ENCODE measurements at regions not wholly inside any gene's neighbourhood (a gene's known extent, or its start where the extent isn't known, plus 50 kb on each side); places are given as distances from the start of the nearest gene placed in this dataset.

- DNase-seq, result no peak
Measured at GRCh38 chr12:126644236-126645020, 1579.2 kb downstream of the AACS start.

- DNase-seq, result no peak
Measured at GRCh38 chr12:126648074-126648473, 1582.8 kb downstream of the AACS start.

- DNase-seq, result no peak
Measured at GRCh38 chr12:126651133-126651532, 1585.9 kb downstream of the AACS start.

DNA sequence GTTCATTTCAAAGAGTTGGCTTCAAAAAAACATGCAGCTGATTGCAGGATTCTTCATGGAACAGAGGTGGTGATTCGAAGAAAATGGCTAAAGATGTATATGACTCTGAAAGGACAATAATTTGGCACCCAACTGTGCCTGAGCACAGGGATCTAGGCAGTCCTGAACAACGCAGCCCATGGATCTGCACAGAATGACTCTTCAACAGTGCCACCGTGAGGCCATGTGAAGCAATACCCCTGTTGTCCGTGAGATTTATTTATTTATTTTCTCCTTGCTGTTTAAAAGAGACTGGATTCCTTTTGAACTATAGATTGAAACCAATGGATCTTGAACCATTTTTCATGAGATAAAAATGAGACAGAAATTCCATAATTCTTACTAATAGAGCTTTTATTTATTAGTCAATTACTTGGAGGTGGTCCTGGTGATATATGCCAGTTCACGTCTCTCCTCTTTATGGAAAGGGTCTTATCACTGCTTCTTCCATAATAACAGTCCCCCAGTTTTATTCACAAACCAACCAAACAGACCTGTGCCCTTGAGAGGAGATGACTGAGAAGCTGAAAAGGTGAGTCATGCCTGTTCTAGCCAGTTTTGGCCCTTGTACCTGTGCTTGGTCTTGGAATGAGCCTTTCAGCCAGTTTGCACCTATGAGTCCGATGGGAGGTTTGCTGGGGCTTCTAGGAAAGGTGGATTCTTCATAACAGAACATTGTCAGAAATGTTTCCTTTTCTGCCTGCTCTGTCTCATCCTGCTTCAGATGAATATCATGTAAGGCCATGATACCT, 1598.3 kb downstream of the AACS start:
- peak; percentile 4 to 37 for DNase-seq

GRCh38 chr12:126667339-126667738, 1599.6 kb upstream of the TMEM132C start:
- no peak for DNase-seq

DNA sequence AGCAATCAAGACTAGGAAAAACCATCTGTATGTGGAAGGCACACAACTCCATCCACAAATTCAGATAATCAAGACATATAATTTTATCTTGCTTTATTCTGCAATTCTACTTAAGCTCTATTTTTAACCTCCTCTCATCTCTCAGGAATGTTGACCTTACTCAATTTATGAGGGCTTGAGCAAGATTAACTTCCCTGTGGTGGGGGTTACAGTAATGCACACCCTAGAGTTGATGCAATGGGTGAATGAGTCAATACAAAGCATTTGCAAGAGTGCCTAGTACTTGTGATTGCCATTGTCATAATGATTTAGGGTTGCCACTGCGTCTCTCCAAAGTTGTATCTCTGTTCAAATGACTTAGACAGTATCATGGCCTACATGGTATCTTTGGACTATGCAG, 1598.4 kb upstream of the TMEM132C start:
- DNase-seq, result no peak

DNA sequence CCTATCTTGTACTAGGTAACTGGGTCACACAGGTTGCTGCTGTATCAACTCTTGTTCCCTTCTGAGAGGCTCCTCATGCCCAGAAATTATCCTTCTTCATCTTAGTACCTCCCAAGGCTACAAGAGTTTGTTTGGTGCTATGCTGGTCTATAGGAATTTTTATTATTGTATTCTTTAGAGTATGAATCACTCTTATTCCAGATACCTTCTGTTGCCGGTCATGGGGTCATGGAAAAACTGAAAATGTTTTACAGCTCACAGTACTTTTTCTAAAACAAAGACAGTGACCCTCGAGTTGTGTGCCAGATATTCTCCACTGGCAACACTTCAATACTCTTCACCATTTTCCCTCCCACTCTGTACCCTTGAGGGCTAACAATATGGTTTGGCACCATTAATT, 1598.0 kb upstream of the TMEM132C start:
- DNase-seq, result no peak

- DNase-seq, result no peak
Measured at GRCh38 chr12:126676434-126676833, 1590.5 kb upstream of the TMEM132C start.

GRCh38 chr12:126681676-126682075, 1585.3 kb upstream of the TMEM132C start:
- no peak for DNase-seq

DNA sequence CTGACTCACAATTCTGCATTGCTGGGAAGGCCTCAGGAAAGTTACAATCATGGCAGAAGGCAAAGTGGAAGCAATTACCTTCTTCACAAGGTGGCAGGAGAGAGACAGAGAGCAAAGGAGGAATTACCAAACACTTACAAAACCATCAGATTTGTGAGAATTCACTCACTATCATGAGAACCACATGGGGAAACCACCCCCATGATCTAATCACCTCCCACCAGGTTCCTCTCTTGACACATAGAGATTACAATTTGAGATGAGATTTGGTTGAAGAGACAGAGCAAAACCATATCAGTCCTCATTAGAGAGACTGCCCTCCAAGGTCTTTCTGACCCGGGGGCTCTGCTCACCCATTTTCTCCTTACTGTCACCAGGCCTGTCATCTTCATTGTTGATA, 1582.3 kb upstream of the TMEM132C start:
- DNase-seq, result no peak

DNA sequence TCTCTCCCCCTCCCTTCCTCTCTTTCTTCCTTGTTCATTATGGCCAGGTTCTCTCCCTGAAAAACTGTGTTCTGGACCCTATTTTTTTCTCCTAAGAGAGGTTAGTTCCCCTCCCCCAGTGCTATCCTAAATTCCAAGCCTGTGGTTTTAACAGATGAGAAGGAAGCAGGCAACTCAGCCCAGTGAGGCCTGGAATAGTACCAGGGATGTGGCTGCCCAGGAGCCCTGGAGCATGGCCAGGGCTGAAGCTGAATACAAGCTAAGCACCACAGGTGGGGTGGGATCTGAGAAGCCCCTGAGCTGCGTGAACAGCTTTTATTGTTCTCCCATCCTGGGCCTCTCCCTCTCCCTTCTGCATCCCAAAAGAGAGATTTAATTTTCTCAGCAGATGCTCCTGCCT, 1581.3 kb upstream of the TMEM132C start:
- DNase-seq, result no peak

- DNase-seq, result no peak
Measured at GRCh38 chr12:126688556-126688955, 1578.4 kb upstream of the TMEM132C start.

DNA sequence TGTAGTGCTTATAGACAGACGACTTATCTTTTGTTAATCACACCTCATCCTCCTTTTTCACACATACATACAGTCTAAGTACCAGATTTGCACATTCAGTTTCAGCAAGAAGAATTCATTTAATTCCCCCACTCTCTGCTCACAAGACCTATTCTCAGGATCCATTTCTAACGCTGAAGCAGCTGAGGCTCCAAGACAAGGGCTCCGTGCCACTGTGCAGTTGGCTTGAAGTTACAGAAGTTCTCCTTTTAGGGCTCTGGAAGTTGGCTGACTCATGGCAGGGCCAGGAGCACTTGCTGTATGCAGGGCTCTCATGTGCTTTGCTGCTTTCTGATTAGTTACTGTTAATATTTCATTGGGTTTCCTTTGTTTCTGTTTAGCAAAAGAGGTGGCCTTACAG, 1566.9 kb upstream of the TMEM132C start:
- no peak for DNase-seq

- DNase-seq, result no peak
Measured at GRCh38 chr12:126704609-126705008, 1562.4 kb upstream of the TMEM132C start.

GRCh38 chr12:126706300-126706699, 1560.7 kb upstream of the TMEM132C start:
- no peak for DNase-seq

DNA sequence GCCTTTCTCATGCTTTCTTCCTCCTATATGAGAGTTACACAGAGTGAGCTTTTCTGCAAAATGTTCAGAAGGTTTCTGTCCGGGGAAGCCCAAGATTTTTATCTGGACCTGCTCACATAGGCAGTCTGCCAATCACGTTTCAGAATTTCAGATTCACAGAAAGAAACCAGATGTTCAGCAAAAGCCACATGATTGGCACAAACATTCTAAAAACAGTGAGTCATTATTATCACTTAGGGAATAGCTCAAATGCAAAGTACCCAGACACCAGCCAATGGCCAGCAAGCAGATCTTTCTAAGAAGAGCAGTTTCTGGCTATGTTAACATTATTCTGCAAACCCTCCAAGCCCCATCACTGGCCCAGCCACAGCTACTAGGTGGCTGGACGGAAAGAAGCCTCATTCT, 1558.5 kb upstream of the TMEM132C start:
- DNase-seq, result no peak

DNA sequence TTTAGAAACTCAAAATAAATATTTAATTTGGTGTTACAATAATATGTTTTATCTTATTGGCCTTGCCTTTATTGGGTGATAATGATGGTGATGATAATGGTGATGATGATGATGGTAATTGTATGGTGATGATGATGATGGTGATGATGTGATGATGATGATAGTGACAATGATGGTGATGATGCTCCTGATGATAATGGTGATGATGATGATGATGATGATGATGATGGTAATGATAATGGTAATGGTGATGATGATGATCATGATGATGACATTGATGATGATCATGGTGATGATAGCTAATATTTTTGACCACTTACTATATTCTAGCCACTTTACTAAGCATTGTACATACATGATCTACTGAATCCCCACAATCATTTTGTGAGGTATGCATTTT, 1548.6 kb upstream of the TMEM132C start:
- no peak for DNase-seq

DNA sequence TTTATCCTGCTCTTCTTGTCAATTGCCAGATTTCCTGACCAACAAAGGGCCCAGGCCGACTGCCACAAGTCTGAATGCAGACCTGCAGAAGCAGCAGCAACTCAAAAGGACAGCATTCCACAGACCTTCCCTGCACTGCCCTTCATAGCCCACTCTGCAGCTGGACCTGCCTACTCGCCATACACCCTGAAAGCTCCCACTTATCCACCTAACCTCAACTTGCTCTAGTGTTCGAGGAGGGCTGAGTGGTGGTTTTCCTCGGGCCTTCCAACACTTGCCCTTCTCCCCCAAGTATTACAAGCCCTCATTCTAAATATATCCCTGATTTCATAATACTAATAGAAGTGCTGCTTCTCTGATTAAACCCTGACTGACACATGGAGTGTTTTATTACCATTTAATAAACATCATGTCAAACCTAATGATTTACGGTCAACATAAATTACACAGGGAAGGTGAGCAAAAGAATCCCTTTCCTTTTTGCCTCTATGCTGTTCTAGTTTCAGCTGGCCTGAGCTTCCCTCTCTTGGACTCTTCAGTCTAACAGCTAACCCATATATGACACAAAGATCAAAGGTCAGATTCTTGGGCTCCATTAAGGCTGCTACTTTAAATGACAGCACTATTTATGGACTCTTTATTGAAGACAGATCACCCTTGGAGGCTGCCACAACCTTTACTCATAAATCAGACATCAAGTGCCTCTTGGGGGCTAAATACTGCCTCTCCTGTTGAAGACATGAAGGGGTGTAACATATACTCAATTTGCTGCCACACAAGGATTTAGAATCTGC, 1546.9 kb upstream of the TMEM132C start:
- no peak for DNase-seq

- no peak for DNase-seq
Measured at GRCh38 chr12:126726481-126727217, 1540.3 kb upstream of the TMEM132C start.

DNA sequence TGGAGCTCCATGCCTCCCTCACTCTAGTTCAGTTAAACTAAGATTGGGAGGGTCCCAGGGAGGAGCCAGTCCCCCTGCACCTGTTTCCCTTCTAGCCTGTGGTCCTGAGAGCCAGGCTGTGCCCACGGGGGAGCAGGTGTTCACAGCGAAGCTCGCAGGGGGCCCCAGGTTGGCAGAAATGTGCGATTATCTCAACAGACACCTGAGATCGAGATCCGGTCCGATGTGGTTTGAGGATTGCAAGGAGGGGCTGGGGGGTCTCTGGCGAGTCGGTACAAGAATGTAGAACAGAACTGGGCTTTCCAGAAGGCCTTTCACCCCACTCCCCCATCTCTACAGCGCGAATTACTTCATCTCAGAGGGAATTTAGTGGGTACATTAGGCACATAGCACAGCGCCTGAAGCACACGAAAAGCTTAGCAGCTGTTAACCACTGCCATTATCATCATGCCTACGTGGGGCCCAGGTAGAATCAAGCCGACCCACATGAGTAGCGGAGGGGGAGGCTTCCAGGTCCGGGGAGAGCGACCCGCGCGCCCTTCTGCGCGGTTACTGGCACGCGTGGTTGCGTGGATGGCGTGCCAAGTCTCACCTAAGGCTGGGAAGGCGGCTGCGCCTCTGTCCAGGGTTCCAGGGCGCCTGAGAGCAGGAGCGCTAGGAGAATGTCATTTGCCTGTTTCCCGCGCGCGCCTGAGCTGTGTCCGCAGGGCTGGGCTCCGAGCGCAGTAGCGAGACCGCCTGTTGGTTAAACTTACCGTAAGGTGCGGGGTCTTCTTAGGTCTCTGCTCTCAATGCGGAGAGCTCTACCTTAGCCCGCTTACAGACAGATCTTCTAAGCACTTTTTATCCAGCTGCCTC, 1539.5 kb upstream of the TMEM132C start:
- DNase-seq, result no peak

DNA sequence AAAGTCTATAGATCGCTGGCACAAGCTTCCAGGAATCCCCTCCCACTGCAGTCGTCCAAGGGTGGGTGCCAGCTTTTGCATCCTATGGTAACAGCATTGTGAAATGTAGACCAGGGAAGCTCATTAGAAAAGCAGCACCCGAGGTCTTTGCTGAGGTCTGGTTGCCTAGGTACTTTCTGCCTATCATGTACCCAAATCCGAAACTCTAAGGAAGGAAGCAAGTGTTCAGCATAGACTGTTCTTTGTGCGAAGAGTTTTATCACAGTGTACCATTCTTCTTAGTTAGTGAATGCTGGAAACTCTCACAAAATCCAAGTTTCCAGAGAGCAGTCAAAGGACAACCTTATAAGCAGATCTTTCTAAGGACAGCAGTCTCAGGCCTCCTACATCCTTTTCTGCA, 1532.7 kb upstream of the TMEM132C start:
- no peak for DNase-seq

- DNase-seq, result no peak
Measured at GRCh38 chr12:126734710-126735109, 1532.3 kb upstream of the TMEM132C start.
